Liver (tissue), 8 donors: ENCODE measurements at regions not wholly inside any gene's neighbourhood (a gene's known extent, or its start where the extent isn't known, plus 50 kb on each side); places are given as distances from the start of the nearest gene placed in this dataset.

ENCODE experiments used
- DNase-seq: peaks from one replicate; pipeline ENCODE4 v3.0.0-alpha.2; 2017; ENCODE audit warnings: low spot score
- H3K27ac ChIP-seq, 2 donors: one replicate each; pipeline ENCODE4 v1.7.0; 2013; ENCODE audit warnings: inconsistent platforms in 2 of 2, low read length in 2 of 2, control low read depth in 1 of 2, low read depth in 1 of 2, mild to moderate bottlenecking in 1 of 2
- H3K27me3 ChIP-seq, 4 donors: one replicate each; pipeline versions ENCODE4 v1.6.1 to v1.7.0; 2013; ENCODE audit warnings: low read length in 3 of 4, inconsistent platforms in 1 of 4, mild to moderate bottlenecking in 1 of 4, moderate library complexity in 1 of 4; ENCODE audit not compliant: control insufficient read depth in 4 of 4, insufficient read depth in 4 of 4
- H3K36me3 ChIP-seq, 4 donors: one replicate each; pipeline versions ENCODE4 v1.6.1 to v1.7.0; 2013; ENCODE audit warnings: low read length in 3 of 4, mild to moderate bottlenecking in 3 of 4, low read depth in 1 of 4, moderate library complexity in 1 of 4; ENCODE audit not compliant: control insufficient read depth in 4 of 4, insufficient read depth in 3 of 4
- H3K4me1 ChIP-seq, 4 donors: one replicate each; pipeline versions ENCODE4 v1.6.1 to v1.7.0; 2013; ENCODE audit warnings: low read length in 3 of 4, mild to moderate bottlenecking in 3 of 4, moderate library complexity in 1 of 4; ENCODE audit not compliant: control insufficient read depth in 4 of 4, insufficient read depth in 4 of 4
- H3K4me3 ChIP-seq, 3 donors: one replicate each; pipeline versions ENCODE4 v1.6.1 to v1.7.0; 2013; ENCODE audit warnings: low read length in 3 of 3, control low read depth in 1 of 3, low read depth in 1 of 3, mild to moderate bottlenecking in 1 of 3
- H3K9ac ChIP-seq, 2 donors: one replicate each; pipeline ENCODE4 v1.7.0; 2013; ENCODE audit warnings: low read length in 2 of 2, mild to moderate bottlenecking in 2 of 2, moderate library complexity in 2 of 2, control low read depth in 1 of 2, low read depth in 1 of 2
- H3K9me3 ChIP-seq, 4 donors: one replicate each; pipeline versions ENCODE4 v1.6.1 to v1.7.0; 2013; ENCODE audit warnings: low read length in 3 of 4; ENCODE audit not compliant: control insufficient read depth in 4 of 4
- ATF3 ChIP-seq: IDR thresholded peaks from 2 replicates; pipeline ENCODE4 v1.6.1; 2016; ENCODE audit warnings: antibody characterized with exemption
- CTCF ChIP-seq: fragments of 150-350 bp; IDR thresholded peaks from 2 replicates; pipeline ENCODE4 v1.5.1; 2017; ENCODE audit warnings: improper control_type of control experiment, low read depth, low read length; ENCODE audit not compliant: missing input control
- FOXA1 ChIP-seq: IDR thresholded peaks from 2 replicates; pipeline ENCODE4 v1.6.1; 2016; ENCODE audit warnings: antibody characterized with exemption
- GABPA ChIP-seq, 2 donors: IDR thresholded peaks in 1 of 2; conservative IDR thresholded peaks in 1 of 2; 2 replicates each; pipeline ENCODE4 v1.6.1; 2016; ENCODE audit warnings: antibody characterized with exemption in 2 of 2, mild to moderate bottlenecking in 1 of 2, moderate library complexity in 1 of 2
- HNF4A ChIP-seq, 2 donors: conservative IDR thresholded peaks; 2 replicates each; pipeline ENCODE4 v1.6.1; 2016; ENCODE audit warnings: antibody characterized with exemption in 2 of 2, mild to moderate bottlenecking in 2 of 2
- HNF4G ChIP-seq: IDR thresholded peaks from 2 replicates; pipeline ENCODE4 v1.6.1; 2016; ENCODE audit warnings: antibody characterized with exemption
- JUND ChIP-seq, 2 donors: IDR thresholded peaks; 2 replicates each; pipeline ENCODE4 v1.6.1; 2016; ENCODE audit warnings: antibody characterized with exemption in 2 of 2
- MAX ChIP-seq: IDR thresholded peaks from 2 replicates; pipeline ENCODE4 v1.6.1; 2016; ENCODE audit warnings: antibody characterized with exemption
- NR2F2 ChIP-seq: IDR thresholded peaks from 2 replicates; pipeline ENCODE4 v1.6.1; 2016; ENCODE audit warnings: antibody characterized with exemption
- RAD21 ChIP-seq, 2 donors: IDR thresholded peaks; 2 replicates each; pipeline ENCODE4 v1.6.1; 2016; ENCODE audit warnings: antibody characterized with exemption in 2 of 2, mild to moderate bottlenecking in 2 of 2
- REST ChIP-seq: IDR thresholded peaks from 2 replicates; pipeline ENCODE4 v1.6.1; 2016; ENCODE audit warnings: antibody characterized with exemption, mild to moderate bottlenecking
- RXRA ChIP-seq, 2 donors: IDR thresholded peaks; 2 replicates each; pipeline ENCODE4 v1.6.1; 2017 to 2018; ENCODE audit warnings: antibody characterized with exemption in 2 of 2, mild to moderate bottlenecking in 1 of 2
- SP1 ChIP-seq: IDR thresholded peaks from 2 replicates; pipeline ENCODE4 v1.6.1; 2018; ENCODE audit warnings: antibody characterized with exemption, mild to moderate bottlenecking
- TAF1 ChIP-seq: conservative IDR thresholded peaks from 2 replicates; pipeline ENCODE4 v1.6.1; 2016; ENCODE audit warnings: antibody characterized with exemption, mild to moderate bottlenecking
- ZBTB33 ChIP-seq: IDR thresholded peaks from 2 replicates; pipeline ENCODE4 v1.6.1; 2016; ENCODE audit warnings: antibody characterized with exemption
- WGBS: extraction: QIAGEN DNeasy Blood & Tissue Kit; methylation state at CpG from one replicate; pipeline ENCODE4 v1.1.7; 2013; 5-methylcytosine and 5-hydroxymethylcytosine counted together
- donor health status: healthy.
- donor health status: healthy.
- donor health status: healthy.
- donor health status: healthy.
- donor health status: healthy.

GRCh38 chr11:129598378-129598777 lies 217.3 kb upstream of the TMEM45B start:
- Histone ChIP-seq H3K9me3 (peaks cover 0 to 1% (median 0%) of the 10 kb centered on the region in 4 donors), H3K9ac (no peak overlapping the region), H3K4me1 (no peaks in the 10 kb centered on the region), H3K4me3 (no peak overlapping the region), H3K27me3 (peaks cover 0 to 9% (median 0%) of the 10 kb centered on the region in 4 donors), H3K36me3 (no peaks in the 10 kb centered on the region), H3K27ac (no peak overlapping the region)
- no peak for DNase-seq
- 81% methylated on average over 3 of the region's 3 CpGs for WGBS
- TF ChIP-seq TAF1 (no peak), NR2F2 (no peak), RXRA (IDR thresholded peaks at IDR 0.05) (no peak), JUND (IDR thresholded peaks at IDR 0.05) (no peak), SP1 (no peak), HNF4G (no peak), GABPA (IDR thresholded peaks at IDR 0.05 in 1 of 2, conservative IDR thresholded peaks at IDR 0.05 in 1 of 2) (no peak)

GRCh38 chr11:129605815-129606214 lies 209.8 kb upstream of the TMEM45B start:
- H3K9me3 ChIP-seq, result peaks cover 0 to 1% (median 0%) of the 10 kb centered on the region in 4 donors
- no peak for DNase-seq
- H3K4me1 ChIP-seq, result no peaks in the 10 kb centered on the region
- H3K9ac ChIP-seq, result no peak overlapping the region
- TF ChIP-seq CTCF (no peak), HNF4A (conservative IDR thresholded peaks at IDR 0.05) (no peak)
- H3K36me3 ChIP-seq, result no peaks in the 10 kb centered on the region
- no peak overlapping the region for H3K27ac ChIP-seq
- H3K4me3 ChIP-seq, result no peak overlapping the region
- H3K27me3 ChIP-seq, result no peaks in the 10 kb centered on the region

- WGBS, result 65% methylated on average over 6 of the region's 6 CpGs
- no peak for TF ChIP-seq HNF4G
- no peak for TF ChIP-seq TAF1
- no peak for TF ChIP-seq JUND (IDR thresholded peaks at IDR 0.05)
- TF ChIP-seq ATF3, result no peak
- no peak for TF ChIP-seq MAX
- TF ChIP-seq ZBTB33, result no peak
- no peak for TF ChIP-seq FOXA1
- TF ChIP-seq RAD21 (IDR thresholded peaks at IDR 0.05), result no peak
- TF ChIP-seq NR2F2, result no peak
- no peak for TF ChIP-seq GABPA (IDR thresholded peaks at IDR 0.05 in 1 of 2, conservative IDR thresholded peaks at IDR 0.05 in 1 of 2)
- no peak for TF ChIP-seq REST
- Histone ChIP-seq H3K9ac (no peak overlapping the region), H3K27me3 (no peaks in the 10 kb centered on the region), H3K9me3 (no peaks in the 10 kb centered on the region), H3K4me1 (no peaks in the 10 kb centered on the region), H3K36me3 (no peaks in the 10 kb centered on the region), H3K4me3 (no peak overlapping the region), H3K27ac (no peak overlapping the region)
- no peak for DNase-seq
Observed at GRCh38 chr11:129608711-129609110, 206.9 kb upstream of the TMEM45B start.
